Neural cell (in vitro differentiated cells): ENCODE measurements at regions not wholly inside any gene's neighbourhood (a gene's known extent, or its start where the extent isn't known, plus 50 kb on each side); places are given as distances from the start of the nearest gene placed in this dataset.

Experiments used
- H2AFZ ChIP-seq: fragments of 200-600, 300-800 bp; sonication (generic), shearing (Covaris generic); 2 replicates; pipeline ENCODE4 v1.6.0; 2014; ENCODE audit warnings: low read depth, mild to moderate bottlenecking, antibody characterized with exemption, low read length, moderate library complexity
- H3F3A ChIP-seq: fragments of 200-600 bp; shearing (Covaris generic); 2 replicates; pipeline ENCODE4 v1.6.1; 2016; ENCODE audit warnings: mild to moderate bottlenecking, moderate library complexity, mixed read lengths, antibody characterized with exemption, low read length; ENCODE audit not compliant: insufficient read depth, poor library complexity, severe bottlenecking
- H3K27ac ChIP-seq: fragments of 200-600, 300-800 bp; sonication (generic), shearing (Covaris generic); 2 replicates; pipeline ENCODE4 v1.5.1; 2014; ENCODE audit warnings: mild to moderate bottlenecking, low read length, moderate library complexity
- H3K27me3 ChIP-seq: fragments of 300-800, 200-600 bp; sonication (generic), shearing (Covaris generic); 2 replicates; pipeline ENCODE4 v1.6.0; 2014; ENCODE audit warnings: mild to moderate bottlenecking, low read depth, low read length, moderate library complexity; ENCODE audit not compliant: insufficient read depth
- H3K36me3 ChIP-seq: fragments of 300-800, 200-600 bp; sonication (generic), shearing (Covaris generic); 2 replicates; pipeline ENCODE4 v1.5.1; 2014; ENCODE audit warnings: mild to moderate bottlenecking, antibody characterized with exemption, low read length, moderate library complexity; ENCODE audit not compliant: insufficient read depth
- H3K4me2 ChIP-seq: fragments of 300-800, 200-600 bp; sonication (generic), shearing (Covaris generic); 2 replicates; pipeline ENCODE4 v1.6.0; 2014; ENCODE audit warnings: mild to moderate bottlenecking, low read length
- H3K4me3 ChIP-seq: fragments of 300-800, 200-600 bp; sonication (generic), shearing (Covaris generic); 2 replicates; pipeline ENCODE4 v1.5.1; 2014; ENCODE audit warnings: mild to moderate bottlenecking, low read length, moderate library complexity
- H3K79me2 ChIP-seq: fragments of 200-600 bp; shearing (Covaris generic); replicated peaks from 2 replicates; pipeline ENCODE4 v1.6.0; 2014; ENCODE audit warnings: mild to moderate bottlenecking, low read length, moderate library complexity; ENCODE audit not compliant: insufficient read depth
- H3K9ac ChIP-seq: fragments of 300-800, 200-600 bp; sonication (generic), shearing (Covaris generic); 2 replicates; pipeline ENCODE4 v1.6.1; 2016; ENCODE audit warnings: mild to moderate bottlenecking, low read length, mixed read lengths
- H3K9me2 ChIP-seq: fragments of 200-600 bp; shearing (Covaris generic); 2 replicates; pipeline ENCODE4 v1.6.1; 2016; ENCODE audit warnings: mild to moderate bottlenecking, low read length, mixed read lengths; ENCODE audit not compliant: insufficient read depth
- H3K9me3 ChIP-seq: fragments of 200-600, 300-800 bp; sonication (generic), shearing (Covaris generic); 2 replicates; pipeline ENCODE4 v1.6.1; 2016; ENCODE audit warnings: mild to moderate bottlenecking, mixed run types, low read length, moderate library complexity, mixed read lengths
- H4K20me1 ChIP-seq: fragments of 200-600 bp; shearing (Covaris generic); 2 replicates; pipeline ENCODE4 v1.6.1; 2016; ENCODE audit warnings: mild to moderate bottlenecking, mixed run types; ENCODE audit not compliant: insufficient read depth
- CTCF ChIP-seq: fragments of 450-650 bp; IDR thresholded peaks from 2 replicates; pipeline ENCODE4 v1.5.1; 2014; ENCODE audit warnings: antibody characterized with exemption, mild to moderate bottlenecking, moderate library complexity; ENCODE audit not compliant: poor library complexity, severe bottlenecking
- EP300 ChIP-seq: fragments of 450-650 bp; conservative IDR thresholded peaks from 2 replicates; pipeline ENCODE4 v1.6.1; 2014; ENCODE audit warnings: antibody characterized with exemption, mild to moderate bottlenecking, moderate library complexity; ENCODE audit not compliant: poor library complexity, severe bottlenecking
- EZH2 ChIP-seq: fragments of 200-600, 300-800 bp; shearing (Covaris generic), sonication (generic); IDR thresholded peaks from 2 replicates; pipeline ENCODE4 v1.6.1; 2014; ENCODE audit warnings: antibody characterized with exemption, low read length, borderline replicate concordance, mild to moderate bottlenecking; ENCODE audit not compliant: insufficient read depth, poor library complexity, severe bottlenecking
- MXI1 ChIP-seq: fragments of 450-650 bp; conservative IDR thresholded peaks from 2 replicates; pipeline ENCODE4 v1.6.1; 2014; ENCODE audit warnings: antibody characterized with exemption, mild to moderate bottlenecking; ENCODE audit not compliant: poor library complexity, severe bottlenecking
- POLR2AphosphoS5 ChIP-seq: IDR thresholded peaks from 2 replicates; pipeline ENCODE4 v1.6.1; 2012
- RAD21 ChIP-seq: fragments of 450-650 bp; conservative IDR thresholded peaks from 2 replicates; pipeline ENCODE4 v1.6.1; 2014; ENCODE audit warnings: antibody characterized with exemption, mild to moderate bottlenecking, moderate library complexity
- REST ChIP-seq: IDR thresholded peaks from 2 replicates; pipeline ENCODE4 v1.6.1; 2012; ENCODE audit warnings: borderline replicate concordance
- SMC3 ChIP-seq: fragments of 450-650 bp; conservative IDR thresholded peaks from 2 replicates; pipeline ENCODE4 v1.6.1; 2014; ENCODE audit warnings: antibody characterized with exemption, mild to moderate bottlenecking, moderate library complexity; ENCODE audit not compliant: poor library complexity
- TAF1 ChIP-seq: IDR thresholded peaks from 2 replicates; pipeline ENCODE4 v1.6.1; 2012; ENCODE audit warnings: low read depth

- H3K4me3 ChIP-seq, result no peak overlapping the region
- no peaks in the 10 kb centered on the region for H4K20me1 ChIP-seq
- TF ChIP-seq CTCF (no peak), SMC3 (no peak), EZH2 (no peak), EP300 (no peak), MXI1 (no peak), RAD21 (no peak), REST (no peak), POLR2AphosphoS5 (no peak), TAF1 (no peak)
- no peaks in the 10 kb centered on the region for H3K36me3 ChIP-seq
- no peak overlapping the region for H3K9ac ChIP-seq
- H3K9me3 ChIP-seq, result no peaks in the 10 kb centered on the region
- no peaks in the 10 kb centered on the region for H3F3A ChIP-seq
- no peaks in the 10 kb centered on the region for H3K27me3 ChIP-seq
- H3K79me2 ChIP-seq, result no peaks in the 10 kb centered on the region
- no peak overlapping the region for H2AFZ ChIP-seq
- no peak overlapping the region for H3K27ac ChIP-seq
- H3K4me2 ChIP-seq, result no peak overlapping the region
- H3K9me2 ChIP-seq, result no peaks in the 10 kb centered on the region
Observed at GRCh38 chr6:148105695-148106094, 236.9 kb upstream of the SASH1 start.

GRCh38 chr6:148107911-148108310 lies 234.7 kb upstream of the SASH1 start:
- Histone ChIP-seq H3F3A (no peaks in the 10 kb centered on the region), H3K36me3 (no peaks in the 10 kb centered on the region), H3K9me3 (no peaks in the 10 kb centered on the region), H4K20me1 (no peaks in the 10 kb centered on the region), H2AFZ (no peak overlapping the region), H3K9ac (no peak overlapping the region), H3K79me2 (no peaks in the 10 kb centered on the region), H3K4me2 (no peak overlapping the region), H3K27ac (no peak overlapping the region), H3K9me2 (no peaks in the 10 kb centered on the region), H3K4me3 (no peak overlapping the region), H3K27me3 (no peaks in the 10 kb centered on the region)
- TF ChIP-seq CTCF (no peak), TAF1 (no peak), MXI1 (no peak), SMC3 (no peak), RAD21 (no peak), POLR2AphosphoS5 (no peak), EP300 (no peak), REST (no peak), EZH2 (no peak)
